Smooth muscle cell (in vitro differentiated cells): ENCODE measurements at regions not wholly inside any gene's neighbourhood (a gene's known extent, or its start where the extent isn't known, plus 50 kb on each side); places are given as distances from the start of the nearest gene placed in this dataset.

ENCODE experiments used
- DNase-seq: peaks from one replicate; lab custom pipeline; 2025; ENCODE audit not compliant: unreplicated experiment; lab: John Stamatoyannopoulos, UW
- H2AFZ ChIP-seq: fragments of 200-600 bp; sonication (generic); 2 replicates; pipeline ENCODE4 v1.6.0; 2016; ENCODE audit warnings: antibody characterized with exemption, low read depth, mild to moderate bottlenecking
- H3F3A ChIP-seq: fragments of 200-600 bp; sonication (generic); 2 replicates; pipeline ENCODE4 v1.6.0; 2017; ENCODE audit warnings: antibody characterized with exemption, low read depth
- H3K27ac ChIP-seq: fragments of 200-600 bp; sonication (generic); 2 replicates; pipeline ENCODE4 v1.5.1; 2016; ENCODE audit warnings: low read depth, mild to moderate bottlenecking
- H3K27me3 ChIP-seq: fragments of 200-600 bp; sonication (generic); 2 replicates; pipeline ENCODE4 v1.6.1; 2016; ENCODE audit warnings: low read depth, mild to moderate bottlenecking
- H3K36me3 ChIP-seq: fragments of 200-600 bp; sonication (generic); 2 replicates; pipeline ENCODE4 v1.5.1; 2016; ENCODE audit warnings: low read depth
- H3K4me1 ChIP-seq: fragments of 200-600 bp; sonication (generic); 2 replicates; pipeline ENCODE4 v1.5.1; 2016; ENCODE audit warnings: low read depth
- H3K4me2 ChIP-seq: fragments of 200-600 bp; sonication (generic); 2 replicates; pipeline ENCODE4 v1.6.0; 2016; ENCODE audit warnings: mild to moderate bottlenecking
- H3K4me3 ChIP-seq: fragments of 200-600 bp; sonication (generic); 2 replicates; pipeline ENCODE4 v1.5.1; 2016; ENCODE audit warnings: mild to moderate bottlenecking
- H3K79me2 ChIP-seq: fragments of 200-600 bp; sonication (generic); 2 replicates; pipeline ENCODE4 v1.6.0; 2016; ENCODE audit warnings: low read depth, mild to moderate bottlenecking
- H3K9ac ChIP-seq: fragments of 200-600 bp; sonication (generic); 2 replicates; pipeline ENCODE4 v1.6.0; 2016; ENCODE audit warnings: low read depth
- H3K9me3 ChIP-seq: fragments of 200-600 bp; sonication (generic); replicated peaks from 2 replicates; pipeline ENCODE4 v1.5.1; 2016; ENCODE audit warnings: low read depth
- H4K20me1 ChIP-seq: fragments of 200-600 bp; sonication (generic); 2 replicates; pipeline ENCODE4 v1.6.0; 2016; ENCODE audit warnings: low read depth
- WGBS: methylation state at CpG from one replicate; pipeline ENCODE4 v1.1.7; 2016; ENCODE audit warnings: low lambda C conversion rate; 5-methylcytosine and 5-hydroxymethylcytosine counted together
- TF ChIP-seq, protein P1 (sequence below): fragments of 200-600 bp; sonication (generic); IDR thresholded peaks from 2 replicates; pipeline ENCODE4 v1.5.1; 2017; ENCODE audit warnings: borderline replicate concordance, mild to moderate bottlenecking, antibody characterized with exemption; ENCODE audit not compliant: insufficient read depth, poor library complexity, severe bottlenecking

DNA sequence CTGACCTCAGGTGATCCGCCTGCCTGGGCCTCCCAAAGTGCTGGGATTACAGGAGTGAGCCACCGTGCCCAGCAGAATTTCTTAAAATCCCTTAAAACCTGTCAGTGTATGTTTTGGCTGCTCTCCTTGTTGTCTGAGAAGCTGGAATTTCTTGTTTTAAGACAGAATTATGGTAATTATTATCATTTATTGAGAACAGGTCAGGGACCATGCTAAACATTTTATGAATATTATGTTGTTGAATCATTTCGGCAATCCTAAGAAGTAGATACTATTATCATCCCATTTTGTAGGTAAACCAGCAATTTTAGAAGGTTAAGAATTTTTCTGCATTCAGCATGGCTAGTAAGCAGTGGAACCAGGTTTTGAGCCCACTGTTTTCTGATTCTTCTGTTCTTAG is 86.1 kb upstream of the AKIRIN2 start:
- Histone ChIP-seq H3K27me3 (no peaks in the 10 kb centered on the region), H3K9ac (no peak overlapping the region), H3K4me3 (no peak overlapping the region), H3K4me1 (peaks cover 13% of the 10 kb centered on the region), H3K4me2 (no peak overlapping the region), H3F3A (peaks cover 4% of the 10 kb centered on the region), H3K27ac (no peak overlapping the region), H3K9me3 (no peaks in the 10 kb centered on the region), H4K20me1 (no peaks in the 10 kb centered on the region), H3K36me3 (no peaks in the 10 kb centered on the region), H2AFZ (no peak overlapping the region), H3K79me2 (no peaks in the 10 kb centered on the region)
- TF ChIP-seq, protein P1, sequence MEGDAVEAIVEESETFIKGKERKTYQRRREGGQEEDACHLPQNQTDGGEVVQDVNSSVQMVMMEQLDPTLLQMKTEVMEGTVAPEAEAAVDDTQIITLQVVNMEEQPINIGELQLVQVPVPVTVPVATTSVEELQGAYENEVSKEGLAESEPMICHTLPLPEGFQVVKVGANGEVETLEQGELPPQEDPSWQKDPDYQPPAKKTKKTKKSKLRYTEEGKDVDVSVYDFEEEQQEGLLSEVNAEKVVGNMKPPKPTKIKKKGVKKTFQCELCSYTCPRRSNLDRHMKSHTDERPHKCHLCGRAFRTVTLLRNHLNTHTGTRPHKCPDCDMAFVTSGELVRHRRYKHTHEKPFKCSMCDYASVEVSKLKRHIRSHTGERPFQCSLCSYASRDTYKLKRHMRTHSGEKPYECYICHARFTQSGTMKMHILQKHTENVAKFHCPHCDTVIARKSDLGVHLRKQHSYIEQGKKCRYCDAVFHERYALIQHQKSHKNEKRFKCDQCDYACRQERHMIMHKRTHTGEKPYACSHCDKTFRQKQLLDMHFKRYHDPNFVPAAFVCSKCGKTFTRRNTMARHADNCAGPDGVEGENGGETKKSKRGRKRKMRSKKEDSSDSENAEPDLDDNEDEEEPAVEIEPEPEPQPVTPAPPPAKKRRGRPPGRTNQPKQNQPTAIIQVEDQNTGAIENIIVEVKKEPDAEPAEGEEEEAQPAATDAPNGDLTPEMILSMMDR: no peak
- no peak for DNase-seq
- 93% methylated on average over 3 of the region's 3 CpGs for WGBS

DNA sequence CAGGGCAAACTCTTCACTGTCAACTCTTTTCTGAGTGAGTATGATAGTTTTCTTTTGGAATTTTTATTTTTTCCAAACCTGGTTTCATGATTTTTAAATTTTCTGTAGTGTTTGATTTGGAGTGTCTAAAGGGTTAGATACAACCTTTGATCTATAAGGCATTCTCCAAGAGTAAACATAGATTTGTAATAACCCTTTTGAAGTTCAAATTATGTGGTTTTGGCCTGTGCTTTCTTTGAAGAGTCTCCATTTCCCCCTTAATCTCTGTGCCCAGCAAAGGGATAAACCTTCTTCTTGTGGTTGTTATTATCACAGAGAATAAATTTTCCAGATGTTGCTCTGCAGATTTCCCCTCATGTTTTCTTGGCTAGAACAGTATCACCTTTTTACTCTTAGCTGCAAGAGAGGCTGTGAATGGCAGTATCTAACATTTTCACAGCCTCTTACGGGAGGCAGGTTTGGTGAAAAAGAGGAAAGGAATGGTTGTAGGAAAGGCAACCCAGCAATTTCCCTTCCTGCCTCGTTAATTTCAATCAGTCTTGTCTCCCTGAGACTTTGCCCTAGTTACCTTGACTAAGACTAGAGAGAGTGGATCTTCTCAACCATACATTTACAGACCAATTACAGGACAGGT is 83.3 kb upstream of the AKIRIN2 start:
- Histone ChIP-seq H3K4me3 (no peak overlapping the region), H3K9ac (no peak overlapping the region), H4K20me1 (no peaks in the 10 kb centered on the region), H2AFZ (no peak overlapping the region), H3K4me1 (peaks cover 13% of the 10 kb centered on the region), H3K27me3 (no peaks in the 10 kb centered on the region), H3K27ac (no peak overlapping the region), H3F3A (no peaks in the 10 kb centered on the region), H3K36me3 (no peaks in the 10 kb centered on the region), H3K4me2 (no peak overlapping the region), H3K9me3 (no peaks in the 10 kb centered on the region), H3K79me2 (no peaks in the 10 kb centered on the region)
- TF ChIP-seq, protein P1: no peak
- 82% methylated on average over 2 of the region's 2 CpGs for WGBS
- no peak for DNase-seq

DNA sequence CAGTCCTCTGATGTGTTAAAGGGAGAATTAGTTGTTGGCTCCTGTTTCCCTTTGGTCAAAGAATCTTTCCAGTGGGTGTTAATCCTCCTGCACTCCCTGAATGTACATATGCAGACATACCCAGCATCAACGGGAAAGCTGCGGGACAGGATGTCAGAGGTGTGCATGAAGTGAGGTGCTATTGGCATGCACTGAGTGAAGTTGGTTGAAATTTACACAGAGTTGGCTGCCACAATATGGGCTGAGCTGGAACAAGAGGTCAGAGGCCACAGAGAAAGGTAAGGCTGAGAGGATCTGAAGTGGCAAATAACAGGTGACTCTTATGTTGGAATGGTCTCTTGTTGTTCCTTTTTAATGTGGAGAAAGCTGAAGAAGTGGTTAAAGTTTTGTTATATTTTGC is 82.7 kb upstream of the AKIRIN2 start:
- no peaks in the 10 kb centered on the region for H4K20me1 ChIP-seq
- peaks cover 13% of the 10 kb centered on the region for H3K4me1 ChIP-seq
- no peaks in the 10 kb centered on the region for H3K27me3 ChIP-seq
- TF ChIP-seq, protein P1: no peak
- H3K27ac ChIP-seq: no peak overlapping the region
- no peaks in the 10 kb centered on the region for H3F3A ChIP-seq
- no peak overlapping the region for H3K4me3 ChIP-seq
- H3K9me3 ChIP-seq: no peaks in the 10 kb centered on the region
- no peak overlapping the region for H2AFZ ChIP-seq
- DNase-seq: no peak
- WGBS: 70% methylated on average over 2 of the region's 2 CpGs
- H3K9ac ChIP-seq: no peak overlapping the region
- H3K36me3 ChIP-seq: no peaks in the 10 kb centered on the region
- no peak overlapping the region for H3K4me2 ChIP-seq
- H3K79me2 ChIP-seq: no peaks in the 10 kb centered on the region

DNA sequence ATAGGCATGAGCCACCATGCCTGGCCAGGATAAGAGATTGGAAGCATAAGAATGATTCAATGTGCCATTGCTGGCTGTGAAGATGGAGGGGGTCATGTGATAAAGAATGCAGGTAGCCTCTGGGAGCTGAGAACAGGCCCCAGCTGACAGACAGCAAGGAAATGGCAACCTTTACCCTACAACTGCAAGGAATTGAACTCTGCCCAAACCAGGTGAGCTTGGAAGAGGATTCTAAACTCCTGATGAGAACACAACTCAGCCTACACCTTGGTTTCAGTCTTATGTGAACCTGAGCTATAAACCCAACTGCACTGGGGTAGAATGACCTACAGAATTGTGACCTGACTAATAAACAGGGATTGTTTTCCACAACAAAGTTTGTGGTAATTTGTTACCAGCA is 82.0 kb upstream of the AKIRIN2 start:
- no peaks in the 10 kb centered on the region for H4K20me1 ChIP-seq
- H3K4me3 ChIP-seq: no peak overlapping the region
- no peak overlapping the region for H3K4me2 ChIP-seq
- H3K79me2 ChIP-seq: no peaks in the 10 kb centered on the region
- DNase-seq: no peak
- peaks cover 7% of the 10 kb centered on the region for H3K4me1 ChIP-seq
- no peaks in the 10 kb centered on the region for H3K9me3 ChIP-seq
- H3K27me3 ChIP-seq: no peaks in the 10 kb centered on the region
- no peak overlapping the region for H2AFZ ChIP-seq
- no peak overlapping the region for H3K27ac ChIP-seq
- TF ChIP-seq, protein P1: no peak
- H3F3A ChIP-seq: no peaks in the 10 kb centered on the region
- no peaks in the 10 kb centered on the region for H3K36me3 ChIP-seq
- H3K9ac ChIP-seq: no peak overlapping the region
